HPDE6-E6E7 (cell line): ENCODE measurements at regions not wholly inside any gene's neighbourhood (a gene's known extent, or its start where the extent isn't known, plus 50 kb on each side); places are given as distances from the start of the nearest gene placed in this dataset.
A peak's percentile ranks its signal among the peaks of the same experiment; 100 is the strongest.
"Not testable (repeated sequence)": the region's sequence is repeated elsewhere in the genome, so short reads cannot be mapped to it uniquely, and the experiment has no call there.

Source experiments
- DNase-seq: peaks from one replicate; pipeline ENCODE4 v3.0.0; 2011; ENCODE audit warnings: missing footprints; ENCODE audit errors: extremely low spot score

GRCh38 chr21:25531538-25532250, 75.6 kb downstream of the MRPL39 start:
- not testable (repeated sequence) for DNase-seq

- DNase-seq: no peak
Measured at GRCh38 chr21:25528515-25528914, 78.8 kb downstream of the MRPL39 start.

GRCh38 chr21:25518491-25518911, 88.8 kb downstream of the MRPL39 start:
- no peak for DNase-seq

- DNase-seq: no peak
Measured at GRCh38 chr21:25515484-25516405, 91.5 kb downstream of the MRPL39 start.

GRCh38 chr21:25513810-25514209, 93.5 kb downstream of the MRPL39 start:
- no peak for DNase-seq

- DNase-seq: no peak
Measured at GRCh38 chr21:25512095-25513081, 94.9 kb downstream of the MRPL39 start.

- no peak for DNase-seq
Measured at GRCh38 chr21:25509862-25510261, 97.4 kb downstream of the MRPL39 start.

- DNase-seq: no peak
Measured at GRCh38 chr21:25508364-25508763, 98.9 kb downstream of the MRPL39 start.

GRCh38 chr21:25507522-25507921, 99.8 kb downstream of the MRPL39 start:
- DNase-seq: no peak

- DNase-seq: peak; percentile 33
Measured at GRCh38 chr21:25506887-25507286, 100.4 kb downstream of the MRPL39 start.

GRCh38 chr21:25506261-25506660, 101.0 kb downstream of the MRPL39 start:
- no peak for DNase-seq

GRCh38 chr21:25503981-25504380, 103.3 kb downstream of the MRPL39 start:
- DNase-seq: no peak

GRCh38 chr21:25501996-25502665, 105.2 kb downstream of the MRPL39 start:
- DNase-seq: no peak

- DNase-seq: no peak
Measured at GRCh38 chr21:25501462-25501861, 105.8 kb downstream of the MRPL39 start.

GRCh38 chr21:25500598-25500997, 106.7 kb downstream of the MRPL39 start:
- no peak for DNase-seq

GRCh38 chr21:25496825-25497482, 110.3 kb downstream of the MRPL39 start:
- DNase-seq: no peak

GRCh38 chr21:25494804-25495203, 112.5 kb downstream of the MRPL39 start:
- DNase-seq: no peak

- DNase-seq: no peak
Measured at GRCh38 chr21:25493722-25494121, 113.6 kb downstream of the MRPL39 start.

- DNase-seq: no peak
Measured at GRCh38 chr21:25491267-25491666, 116.0 kb downstream of the MRPL39 start.

GRCh38 chr21:25490742-25491141, 116.5 kb downstream of the MRPL39 start:
- no peak for DNase-seq

GRCh38 chr21:25489673-25490072, 117.6 kb downstream of the MRPL39 start:
- no peak for DNase-seq
